Heart right ventricle (tissue), 16 donors: ENCODE measurements at regions not wholly inside any gene's neighbourhood (a gene's known extent, or its start where the extent isn't known, plus 50 kb on each side); places are given as distances from the start of the nearest gene placed in this dataset.

Experiments
- ATAC-seq, 8 donors: fragments of 200-7000 bp; cut with Tn5 transposase; one replicate each; pipeline ENCODE4 v1.9.1; 2020; ENCODE audit warnings: mild to moderate bottlenecking in 8 of 8, moderate library complexity in 8 of 8, moderate number of reproducible peaks in 1 of 8
- DNase-seq, 2 donors: peaks; one replicate each; pipeline ENCODE4 v3.0.0-alpha.2; 2020
- H3K27ac ChIP-seq, 10 donors: fragments of 200-600 bp; sonication (generic) in 2 of 10; one replicate each; pipeline versions ENCODE4 v1.5.0 to v1.8.0; 2020 to 2022; ENCODE audit warnings: mild to moderate bottlenecking in 3 of 10
- H3K27me3 ChIP-seq, 7 donors: fragments of 200-600 bp; one replicate each; pipeline ENCODE4 v1.8.0; 2021 to 2022; ENCODE audit warnings: mild to moderate bottlenecking in 2 of 7
- H3K36me3 ChIP-seq, 9 donors: fragments of 200-600 bp; sonication (generic) in 1 of 9; one replicate each; pipeline versions ENCODE4 v1.5.0 to v1.8.0; 2020 to 2022; ENCODE audit warnings: mild to moderate bottlenecking in 2 of 9
- H3K4me1 ChIP-seq, 9 donors: fragments of 200-600 bp; sonication (generic) in 1 of 9; one replicate each; pipeline versions ENCODE4 v1.5.0 to v1.8.0; 2020 to 2022; ENCODE audit warnings: mild to moderate bottlenecking in 4 of 9
- H3K4me3 ChIP-seq, 10 donors: fragments of 200-600 bp; sonication (generic) in 2 of 10; one replicate each; pipeline versions ENCODE4 v1.5.0 to v1.8.0; 2020 to 2022; ENCODE audit warnings: mild to moderate bottlenecking in 7 of 10, moderate library complexity in 2 of 10
- H3K9me3 ChIP-seq, 11 donors: fragments of 200-600 bp in 10 of 11; sonication (generic) in 2 of 11; one replicate each; pipeline versions ENCODE4 v1.5.0 to v1.8.0; 2013 to 2022; ENCODE audit warnings: mild to moderate bottlenecking in 2 of 11, control low read depth in 1 of 11, moderate library complexity in 1 of 11
- CTCF ChIP-seq, 9 donors: fragments of 200-600 bp; sonication (generic) in 2 of 9; IDR thresholded peaks; one replicate each; pipeline versions ENCODE4 v1.5.0 to v1.8.0; 2021 to 2022; ENCODE audit warnings: antibody characterized with exemption in 9 of 9, mild to moderate bottlenecking in 5 of 9, moderate library complexity in 1 of 9
- WGBS, 2 donors: extraction: QIAGEN DNeasy Blood & Tissue Kit; methylation state at CpG; one replicate each; pipeline ENCODE4 v1.1.7; 2013; ENCODE audit warnings: inconsistent platforms in 1 of 2; 5-methylcytosine and 5-hydroxymethylcytosine counted together
- intact Hi-C, 10 donors: fragments of 100-400 bp; cut with DNase I; formaldehyde crosslinking; loops; one replicate each; pipeline versions ENCODE4 v1.11.1 to v1.14.2; 2022
- donor health status: Arrhythmogenic right ventricular cardiomyopathy.
- donor health status: ischemic (EF 13 %, LVEDD 7.1; RV severe dilation, severe dysfunction).
- donor health status: healthy with polysubstance abuse.
- donor health status: DM: no; HTN: yes; CAD: no.
- donor health status: DM: no; HTN: no; CAD: no.
- donor health status: ischemic (EF 25% LVEDD 6.9; RV normal size, moderate dysfunction).
- donor health status: ischemic (EF 25% LVEDD 5.7; RV mildly dilated, moderate dysfunction).
- donor health status: healthy.
- donor health status: DM: yes; HTN: yes; CAD: no.
- donor health status: Ischemic cardiomyopathy.
- donor health status: ischemic (EF 35%, LVEDD 5.7; RV mildly dilated, moderate dysfunction).
- donor health status: nonischemic (EF 11% LVEDD 7.7; RV severe dilation, severe dysfunction).
- donor health status: DM: yes; HTN: yes; CAD: no.
- donor health status: PGD.
- donor health status: ischemic (EF 29% LVEDD 5.4; RV normal size, mild dysfunction).
- donor health status: nonischemic (EF 23%, LVEDD 6.1; RV moderate dilation, normal function).

DNA sequence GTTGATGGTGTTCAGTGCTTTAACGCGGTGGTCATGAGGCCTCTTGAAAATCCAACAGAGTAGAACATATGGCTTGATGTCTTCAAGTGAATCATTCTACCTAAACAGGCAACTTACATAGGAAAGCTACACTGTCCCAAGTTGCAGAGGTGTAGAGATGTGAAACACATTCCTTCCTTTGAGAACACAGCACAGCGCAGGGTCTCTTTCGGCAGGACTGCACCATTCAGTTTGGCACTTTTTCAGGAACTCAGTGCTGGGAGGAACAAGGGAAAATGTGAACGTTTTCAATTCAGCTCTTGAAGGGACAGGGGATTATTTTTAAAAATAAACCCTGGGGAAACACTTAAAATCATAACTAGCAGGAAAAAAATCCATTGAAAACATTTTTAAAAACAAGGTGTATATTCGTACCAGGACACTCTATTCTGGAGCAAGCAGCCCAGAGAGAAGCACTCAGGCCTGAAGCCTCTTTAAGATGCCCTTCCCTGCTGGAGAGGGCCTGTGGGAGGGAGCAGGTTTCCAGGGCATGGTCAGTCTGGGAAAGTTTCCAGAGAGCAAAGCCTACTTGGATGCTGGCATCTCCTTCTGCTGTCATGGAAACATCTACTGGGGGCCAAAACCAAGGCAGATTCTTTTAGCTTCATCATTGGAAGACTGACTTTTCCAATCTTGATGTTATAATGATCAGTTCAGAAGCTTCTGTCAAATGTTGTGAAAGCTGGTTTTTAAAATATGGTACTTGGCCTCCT is 60.4 kb upstream of the NPVF start:
- no peak overlapping the region for H3K4me3 ChIP-seq
- no peaks in the 10 kb centered on the region for H3K36me3 ChIP-seq
- TF ChIP-seq CTCF (IDR thresholded peaks at IDR 0.05): no peak
- intact Hi-C loops: no loop called here
- H3K27ac ChIP-seq: no peak overlapping the region
- 65 to 72% methylated on average over 6 of the region's 6 CpGs for WGBS, 2 donors
- H3K4me1 ChIP-seq: no peaks in the 10 kb centered on the region
- ATAC-seq: peak in 1 of 8 donors; percentile 48
- peak in 1 of 2 donors; percentile 10 for DNase-seq
- peaks cover 0 to 7% (median 0%) of the 10 kb centered on the region in 7 donors for H3K27me3 ChIP-seq
- no peaks in the 10 kb centered on the region for H3K9me3 ChIP-seq

DNA sequence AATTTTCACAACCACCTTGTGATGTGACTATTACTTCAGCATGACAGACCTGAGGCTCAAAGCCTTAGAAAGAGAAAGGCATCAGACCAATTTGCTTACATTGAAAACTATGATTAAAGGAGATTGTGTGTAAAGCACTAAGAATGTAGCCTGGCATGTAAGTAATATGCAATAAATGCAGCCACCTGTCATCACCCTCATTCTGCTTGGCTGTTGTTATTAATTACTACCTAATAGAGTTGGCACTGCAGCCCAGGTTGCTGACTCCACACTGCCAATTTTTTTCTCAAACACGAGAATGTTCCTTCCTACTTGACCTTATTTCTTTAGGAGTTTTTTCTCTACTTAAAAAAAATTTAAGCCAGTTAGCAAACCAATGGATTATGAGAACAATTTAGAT is 61.2 kb upstream of the NPVF start:
- H3K4me3 ChIP-seq: no peak overlapping the region
- no peaks in the 10 kb centered on the region for H3K9me3 ChIP-seq
- H3K27me3 ChIP-seq: peaks cover 0 to 7% (median 0%) of the 10 kb centered on the region in 7 donors
- intact Hi-C loops: no loop called here
- WGBS, 2 donors: 35 to 49% methylated on average over 1 of the region's 1 CpG
- no peak overlapping the region for H3K27ac ChIP-seq
- no peaks in the 10 kb centered on the region for H3K36me3 ChIP-seq
- ATAC-seq (no peak), DNase-seq (no peak)
- TF ChIP-seq CTCF (IDR thresholded peaks at IDR 0.05): no peak
- H3K4me1 ChIP-seq: no peaks in the 10 kb centered on the region

GRCh38 chr7:25294624-25295023 is 66.3 kb upstream of the NPVF start:
- intact Hi-C loops: no loop called here
- no peak for TF ChIP-seq CTCF (IDR thresholded peaks at IDR 0.05)
- Histone ChIP-seq H3K27me3 (no peaks in the 10 kb centered on the region), H3K4me1 (no peaks in the 10 kb centered on the region), H3K4me3 (no peak overlapping the region), H3K36me3 (no peaks in the 10 kb centered on the region), H3K9me3 (no peaks in the 10 kb centered on the region), H3K27ac (no peak overlapping the region)
- 83 to 85% methylated on average over 3 of the region's 3 CpGs for WGBS, 2 donors
- DNase-seq (no peak), ATAC-seq (no peak)

GRCh38 chr7:25295387-25295786 is 67.1 kb upstream of the NPVF start:
- DNase-seq (no peak), ATAC-seq (no peak)
- no peaks in the 10 kb centered on the region for H3K4me1 ChIP-seq
- H3K36me3 ChIP-seq: no peaks in the 10 kb centered on the region
- intact Hi-C loops: no loop called here
- H3K9me3 ChIP-seq: no peaks in the 10 kb centered on the region
- H3K4me3 ChIP-seq: no peak overlapping the region
- TF ChIP-seq CTCF (IDR thresholded peaks at IDR 0.05): no peak
- 59 to 66% methylated on average over 4 of the region's 4 CpGs for WGBS, 2 donors
- no peak overlapping the region for H3K27ac ChIP-seq
- H3K27me3 ChIP-seq: no peaks in the 10 kb centered on the region
